Stimulated activated effector memory CD8-positive, alpha-beta T cell treated with anti-CD3 and anti-CD28 coated beads, Interleukin-12 subunit alpha, Interleukin-12 subunit beta, amount 100 ng/mL, for 72 hours (primary cell): ENCODE measurements at regions not wholly inside any gene's neighbourhood (a gene's known extent, or its start where the extent isn't known, plus 50 kb on each side); places are given as distances from the start of the nearest gene placed in this dataset.

ENCODE experiments used
- ATAC-seq: fragments of 150-1000 bp; cut with Tn5 transposase; 2 replicates; pipeline ENCODE4 v1.10.0; 2021
- DNase-seq, 2 donors: peaks; one replicate each; pipeline ENCODE4 v3.0.0; 2021 to 2022; ENCODE audit warnings: low spot score in 2 of 2
- H3K27ac Mint-ChIP-seq: one replicate; pipeline ENCODE4 v1.8.0; 2022; ENCODE audit warnings: mild to moderate bottlenecking, mixed read lengths
- H3K36me3 Mint-ChIP-seq: one replicate; pipeline ENCODE4 v1.8.0; 2022; ENCODE audit warnings: mild to moderate bottlenecking, mixed read lengths
- H3K4me1 Mint-ChIP-seq: one replicate; pipeline ENCODE4 v1.8.0; 2022; ENCODE audit warnings: mixed read lengths
- H3K4me3 Mint-ChIP-seq: one replicate; pipeline ENCODE4 v1.8.0; 2022; ENCODE audit warnings: mild to moderate bottlenecking, mixed read lengths
- H3K9me3 Mint-ChIP-seq: one replicate; pipeline ENCODE4 v1.8.0; 2022; ENCODE audit warnings: mixed read lengths

- Mint-ChIP-seq H3K27ac (no peak overlapping the region), H3K36me3 (no peaks in the 10 kb centered on the region), H3K4me3 (no peak overlapping the region), H3K9me3 (peaks cover 5% of the 10 kb centered on the region), H3K4me1 (no peaks in the 10 kb centered on the region)
- DNase-seq (no peak), ATAC-seq (no peak)
Measured at GRCh38 chr6:148027201-148027600, 315.4 kb upstream of the SASH1 start.

DNA sequence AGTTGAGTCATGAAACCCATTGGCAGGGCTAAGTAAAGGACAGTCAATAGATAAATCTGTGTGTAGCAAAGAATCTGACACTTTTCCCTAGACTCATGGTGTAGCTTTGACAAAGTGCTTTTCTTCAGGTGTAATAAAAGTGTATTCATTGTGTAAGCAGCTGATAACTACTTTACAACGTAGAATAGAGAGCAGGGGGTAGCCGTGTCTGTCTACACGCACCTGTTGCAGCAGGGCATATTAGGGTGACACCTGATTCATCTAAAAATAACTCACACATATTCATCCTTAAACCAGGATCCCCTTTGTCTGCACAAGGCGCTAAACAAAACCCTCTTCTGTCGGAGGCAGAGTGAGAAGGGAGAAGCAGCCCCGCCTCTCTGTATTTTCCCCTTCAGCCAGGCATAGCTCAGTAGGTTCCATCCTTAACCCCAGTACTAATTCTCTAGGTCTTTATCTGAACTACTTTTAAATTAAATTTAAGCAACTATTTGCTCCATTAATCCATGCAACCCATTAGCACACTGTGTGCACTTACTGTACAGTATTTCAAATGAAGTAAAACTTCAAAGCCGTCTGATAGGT lies 306.7 kb upstream of the SASH1 start:
- DNase-seq (no peak), ATAC-seq (no peak)
- Mint-ChIP-seq H3K9me3 (no peaks in the 10 kb centered on the region), H3K27ac (no peak overlapping the region), H3K4me3 (no peak overlapping the region), H3K36me3 (no peaks in the 10 kb centered on the region), H3K4me1 (no peaks in the 10 kb centered on the region)

DNA sequence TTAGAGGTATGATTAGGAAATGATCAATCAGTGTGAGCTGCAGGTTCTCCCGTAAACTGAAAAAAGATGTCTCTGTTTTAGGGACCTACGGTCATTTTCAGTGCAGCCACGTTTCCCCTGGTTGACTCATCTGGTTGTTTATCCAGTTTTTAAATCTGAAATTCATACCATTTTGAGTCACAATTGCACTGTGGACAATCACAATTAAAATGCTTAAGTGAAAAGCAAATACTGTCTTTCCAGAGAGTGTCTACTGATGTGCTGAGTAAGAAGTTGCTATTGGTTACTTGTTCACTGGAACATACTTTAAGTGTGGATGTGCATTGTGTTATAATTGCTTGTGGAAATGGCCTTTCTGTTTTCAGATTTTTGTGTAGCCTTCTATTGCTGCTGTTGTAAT lies 305.1 kb upstream of the SASH1 start:
- DNase-seq (no peak), ATAC-seq (no peak)
- Mint-ChIP-seq H3K4me3 (no peak overlapping the region), H3K9me3 (no peaks in the 10 kb centered on the region), H3K27ac (no peak overlapping the region), H3K36me3 (no peaks in the 10 kb centered on the region), H3K4me1 (no peaks in the 10 kb centered on the region)

DNA sequence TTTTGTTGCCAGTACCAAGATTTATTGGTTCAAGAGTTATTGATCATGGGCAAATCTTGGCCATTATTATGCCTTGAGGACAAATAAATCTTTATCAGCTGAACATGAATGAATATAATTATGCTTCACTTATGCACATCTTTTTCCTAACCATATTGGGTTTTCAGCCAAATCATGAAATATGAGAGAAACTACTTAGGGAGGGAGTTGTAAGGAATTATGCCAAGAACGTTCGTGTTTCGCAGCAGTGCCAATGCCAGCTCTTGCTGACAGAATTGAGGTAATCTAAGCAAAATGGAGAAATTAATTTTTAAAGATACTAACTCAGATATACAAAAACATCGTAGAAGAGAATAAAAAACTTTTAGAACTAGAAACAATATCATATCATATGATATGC lies 301.1 kb upstream of the SASH1 start:
- no peak overlapping the region for H3K4me3 Mint-ChIP-seq
- no peaks in the 10 kb centered on the region for H3K4me1 Mint-ChIP-seq
- H3K36me3 Mint-ChIP-seq = no peaks in the 10 kb centered on the region
- DNase-seq (no peak), ATAC-seq (no peak)
- no peaks in the 10 kb centered on the region for H3K9me3 Mint-ChIP-seq
- H3K27ac Mint-ChIP-seq = no peak overlapping the region

DNA sequence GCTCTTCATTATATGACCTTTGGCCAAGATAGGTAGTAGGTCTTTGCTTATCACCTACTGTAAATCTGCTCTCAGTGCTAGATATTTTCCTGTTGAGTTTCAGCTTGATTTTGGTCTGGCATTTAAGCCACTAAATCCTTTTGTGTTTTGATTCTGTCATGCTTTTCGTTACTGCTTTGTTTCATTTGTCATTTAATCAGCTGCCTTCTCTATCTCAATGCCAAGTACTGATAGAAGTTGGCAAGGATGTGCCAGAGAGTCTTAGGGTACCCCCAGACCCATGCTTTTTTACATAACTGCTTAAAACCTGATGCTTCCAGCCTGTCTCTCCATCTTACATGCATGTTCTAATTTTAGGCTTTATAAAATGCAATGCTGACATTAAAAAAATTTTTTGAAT lies 300.1 kb upstream of the SASH1 start:
- DNase-seq (no peak), ATAC-seq (no peak)
- Mint-ChIP-seq H3K9me3 (peaks cover 5% of the 10 kb centered on the region), H3K27ac (no peak overlapping the region), H3K36me3 (no peaks in the 10 kb centered on the region), H3K4me3 (no peak overlapping the region), H3K4me1 (no peaks in the 10 kb centered on the region)

DNA sequence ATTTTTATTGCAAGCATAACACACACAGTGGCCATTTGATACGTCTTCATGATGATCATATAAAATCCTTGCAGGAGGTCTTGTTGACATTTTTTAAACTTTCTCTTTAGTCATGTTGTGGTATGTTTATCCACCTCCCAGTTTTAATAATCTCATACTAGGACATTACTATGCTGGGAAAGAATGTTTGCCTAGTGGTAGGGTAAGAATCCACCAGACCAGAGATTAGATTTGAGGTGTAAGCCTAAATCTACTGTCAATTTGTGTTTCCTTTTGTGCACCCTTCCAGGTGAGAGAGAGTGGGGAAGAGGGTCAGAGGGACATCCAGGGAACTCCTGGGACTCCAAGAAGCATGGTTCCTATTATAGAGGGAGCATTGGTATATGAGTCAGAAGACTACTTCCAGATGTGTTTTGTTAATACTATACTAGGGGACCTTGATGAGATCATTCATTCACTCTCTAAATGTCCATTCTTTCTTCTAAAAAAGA lies 298.3 kb upstream of the SASH1 start:
- no peaks in the 10 kb centered on the region for H3K4me1 Mint-ChIP-seq
- no peak overlapping the region for H3K4me3 Mint-ChIP-seq
- H3K27ac Mint-ChIP-seq = no peak overlapping the region
- ATAC-seq (no peak), DNase-seq (no peak)
- H3K36me3 Mint-ChIP-seq = no peaks in the 10 kb centered on the region
- H3K9me3 Mint-ChIP-seq = peaks cover 5% of the 10 kb centered on the region

- H3K9me3 Mint-ChIP-seq = peaks cover 7% of the 10 kb centered on the region
- no peaks in the 10 kb centered on the region for H3K36me3 Mint-ChIP-seq
- DNase-seq = no peak
- ATAC-seq = no peak
- H3K4me3 Mint-ChIP-seq = no peak overlapping the region
- no peak overlapping the region for H3K27ac Mint-ChIP-seq
- H3K4me1 Mint-ChIP-seq = no peaks in the 10 kb centered on the region
Measured at GRCh38 chr6:148044921-148045320, 297.7 kb upstream of the SASH1 start.

DNA sequence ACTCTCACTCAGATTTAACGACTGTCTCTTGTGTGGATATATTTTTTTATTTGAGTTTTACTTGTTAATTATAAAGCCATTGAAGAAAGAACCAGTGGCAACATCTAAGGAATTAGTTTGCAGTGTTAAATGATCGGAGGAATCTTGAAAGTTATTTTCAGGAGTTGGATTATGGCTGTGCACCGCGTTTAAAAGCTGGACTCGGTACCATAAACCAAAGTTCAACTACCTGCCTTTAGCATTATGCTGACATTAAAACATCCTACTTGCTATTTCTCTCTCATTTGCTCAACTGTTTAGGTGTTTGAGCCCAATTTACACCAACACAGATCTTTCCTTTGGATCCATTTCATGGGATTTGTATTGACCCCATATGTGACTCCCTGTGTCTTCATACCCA lies 289.4 kb upstream of the SASH1 start:
- Mint-ChIP-seq H3K27ac (no peak overlapping the region), H3K4me1 (no peaks in the 10 kb centered on the region), H3K9me3 (peaks cover 9% of the 10 kb centered on the region), H3K36me3 (no peaks in the 10 kb centered on the region), H3K4me3 (no peak overlapping the region)
- DNase-seq (no peak), ATAC-seq (no peak)

GRCh38 chr6:148053796-148054195 lies 288.8 kb upstream of the SASH1 start:
- Mint-ChIP-seq H3K4me3 (no peak overlapping the region), H3K4me1 (no peaks in the 10 kb centered on the region), H3K36me3 (no peaks in the 10 kb centered on the region), H3K9me3 (peaks cover 9% of the 10 kb centered on the region), H3K27ac (no peak overlapping the region)
- DNase-seq (no peak), ATAC-seq (no peak)

GRCh38 chr6:148054219-148054618 lies 288.4 kb upstream of the SASH1 start:
- no peak overlapping the region for H3K4me3 Mint-ChIP-seq
- H3K4me1 Mint-ChIP-seq = no peaks in the 10 kb centered on the region
- DNase-seq = no peak
- H3K9me3 Mint-ChIP-seq = peaks cover 11% of the 10 kb centered on the region
- no peak for ATAC-seq
- H3K27ac Mint-ChIP-seq = no peak overlapping the region
- H3K36me3 Mint-ChIP-seq = no peaks in the 10 kb centered on the region

DNA sequence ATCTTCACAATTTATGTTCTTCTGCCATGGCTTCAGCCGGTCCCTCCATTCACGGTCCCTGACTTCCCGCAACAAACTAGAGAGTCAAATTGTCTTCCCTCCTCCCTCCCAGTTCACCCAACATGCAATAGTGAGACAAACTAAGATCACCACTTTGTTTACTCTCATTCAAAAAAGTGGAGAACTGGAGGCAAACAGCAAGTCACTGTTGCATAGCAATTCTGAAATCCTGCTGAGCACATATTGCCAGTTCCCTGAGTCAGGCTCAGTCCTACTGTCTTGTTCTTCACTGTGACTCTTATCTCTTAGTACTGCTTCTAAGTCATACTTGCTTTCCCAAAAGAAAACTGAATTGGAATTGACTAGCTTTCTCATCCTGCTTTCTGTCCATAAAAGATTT lies 287.2 kb upstream of the SASH1 start:
- Mint-ChIP-seq H3K4me1 (no peaks in the 10 kb centered on the region), H3K9me3 (peaks cover 9% of the 10 kb centered on the region), H3K4me3 (no peak overlapping the region), H3K27ac (no peak overlapping the region), H3K36me3 (no peaks in the 10 kb centered on the region)
- no peak for ATAC-seq
- no peak for DNase-seq

DNA sequence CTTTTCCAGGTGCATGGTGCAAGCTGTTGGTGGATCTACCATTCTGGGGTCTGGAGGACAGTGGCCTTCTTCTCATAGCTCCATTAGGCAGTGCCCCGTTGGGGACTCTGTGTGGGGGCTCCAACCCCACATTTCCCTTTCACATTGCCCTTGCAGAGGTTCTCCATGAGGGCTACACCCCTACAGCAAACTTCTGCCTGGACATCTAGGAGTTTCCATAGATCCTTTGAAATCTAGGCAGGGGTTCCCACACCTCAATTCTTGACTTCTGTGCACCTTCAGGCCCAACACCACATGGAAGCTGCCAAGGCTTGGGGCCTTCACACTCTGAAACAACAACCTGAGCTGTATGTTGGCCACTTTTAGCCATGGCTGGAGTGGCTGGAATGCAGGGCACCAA lies 282.8 kb upstream of the SASH1 start:
- H3K36me3 Mint-ChIP-seq = no peaks in the 10 kb centered on the region
- H3K4me3 Mint-ChIP-seq = no peak overlapping the region
- no peak for ATAC-seq
- H3K9me3 Mint-ChIP-seq = peaks cover 21% of the 10 kb centered on the region
- no peak overlapping the region for H3K27ac Mint-ChIP-seq
- DNase-seq = no peak
- no peaks in the 10 kb centered on the region for H3K4me1 Mint-ChIP-seq

- ATAC-seq = no peak
- Mint-ChIP-seq H3K36me3 (no peaks in the 10 kb centered on the region), H3K9me3 (peaks cover 17% of the 10 kb centered on the region), H3K27ac (no peak overlapping the region), H3K4me3 (no peak overlapping the region), H3K4me1 (no peaks in the 10 kb centered on the region)
- DNase-seq = no peak
Measured at GRCh38 chr6:148064406-148065134, 278.1 kb upstream of the SASH1 start.

GRCh38 chr6:148068437-148069061 lies 274.1 kb upstream of the SASH1 start:
- H3K36me3 Mint-ChIP-seq = no peaks in the 10 kb centered on the region
- no peak for DNase-seq
- H3K4me1 Mint-ChIP-seq = no peaks in the 10 kb centered on the region
- no peak for ATAC-seq
- no peak overlapping the region for H3K27ac Mint-ChIP-seq
- no peak overlapping the region for H3K4me3 Mint-ChIP-seq
- peaks cover 2% of the 10 kb centered on the region for H3K9me3 Mint-ChIP-seq

- H3K9me3 Mint-ChIP-seq = no peaks in the 10 kb centered on the region
- ATAC-seq = no peak
- no peak overlapping the region for H3K4me3 Mint-ChIP-seq
- H3K4me1 Mint-ChIP-seq = no peaks in the 10 kb centered on the region
- no peak overlapping the region for H3K27ac Mint-ChIP-seq
- H3K36me3 Mint-ChIP-seq = no peaks in the 10 kb centered on the region
- no peak for DNase-seq
Measured at GRCh38 chr6:148069256-148069655, 273.4 kb upstream of the SASH1 start.

DNA sequence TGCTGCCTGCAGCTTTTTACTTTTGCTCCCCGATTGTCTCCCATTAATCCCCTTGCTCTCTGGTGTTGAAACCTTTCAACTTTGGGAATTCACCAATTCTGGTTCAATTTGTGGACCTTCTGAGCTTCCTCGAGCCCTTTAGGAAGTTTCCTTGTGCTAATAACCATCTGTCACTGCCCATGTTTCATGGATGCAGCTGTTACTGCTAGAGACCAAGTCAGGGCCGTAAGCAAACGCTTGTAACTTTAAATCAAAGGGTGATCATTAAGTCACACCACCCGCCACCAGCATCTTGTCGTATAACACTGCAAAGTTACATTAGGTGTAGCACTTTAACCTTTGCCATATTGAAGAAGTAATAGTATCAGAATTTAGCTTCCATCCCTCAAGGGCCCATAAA lies 268.3 kb upstream of the SASH1 start:
- no peak for DNase-seq
- no peak for ATAC-seq
- no peak overlapping the region for H3K4me3 Mint-ChIP-seq
- H3K36me3 Mint-ChIP-seq = no peaks in the 10 kb centered on the region
- H3K4me1 Mint-ChIP-seq = no peaks in the 10 kb centered on the region
- peaks cover 5% of the 10 kb centered on the region for H3K9me3 Mint-ChIP-seq
- no peak overlapping the region for H3K27ac Mint-ChIP-seq
